ENCODE measurements at regions not wholly inside any gene's neighbourhood (a gene's known extent, or its start where the extent isn't known, plus 50 kb on each side); places are given as distances from the start of the nearest gene placed in this dataset.

- TF ChIP-seq NFIC (IDR thresholded peaks at IDR 0.05): no peak
- no peak for TF ChIP-seq ZBTB7A (IDR thresholded peaks at IDR 0.05; ENCODE audit: low read depth)
- TF ChIP-seq TCF12 (IDR thresholded peaks at IDR 0.05; ENCODE audit: low read depth): no peak
- no peak for TF ChIP-seq CEBPB (IDR thresholded peaks at IDR 0.05)
- no peak for TF ChIP-seq TEAD4 (IDR thresholded peaks at IDR 0.05)
- no peak for TF ChIP-seq TAF1 (IDR thresholded peaks at IDR 0.05; ENCODE audit: low read depth)
- TF ChIP-seq EGR1 (IDR thresholded peaks at IDR 0.05): no peak
- no peak for TF ChIP-seq RAD21 (IDR thresholded peaks at IDR 0.05; ENCODE audit: low read depth)
- TF ChIP-seq YY1 (IDR thresholded peaks at IDR 0.05; ENCODE audit: low read depth): no peak
- no peak for TF ChIP-seq FOXM1 (IDR thresholded peaks at IDR 0.05; ENCODE audit: borderline replicate concordance, low read depth)
- TF ChIP-seq USF1 (IDR thresholded peaks at IDR 0.05): no peak
- TF ChIP-seq CREB1 (IDR thresholded peaks at IDR 0.05; ENCODE audit: low read depth): no peak
- TF ChIP-seq REST (IDR thresholded peaks at IDR 0.05; ENCODE audit: low read depth): no peak
- no peak for TF ChIP-seq EP300 (IDR thresholded peaks at IDR 0.05; ENCODE audit: borderline replicate concordance)
- TF ChIP-seq MAX (IDR thresholded peaks at IDR 0.05): no peak
Observed at GRCh38 chr16:86229866-86230656, 280.3 kb upstream of the FOXF1 start.

- TF ChIP-seq EP300 (IDR thresholded peaks at IDR 0.05; ENCODE audit: borderline replicate concordance) (no peak), ZBTB7A (IDR thresholded peaks at IDR 0.05; ENCODE audit: low read depth) (no peak), EGR1 (IDR thresholded peaks at IDR 0.05) (no peak), USF1 (IDR thresholded peaks at IDR 0.05) (no peak), TAF1 (IDR thresholded peaks at IDR 0.05; ENCODE audit: low read depth) (no peak), NFIC (IDR thresholded peaks at IDR 0.05) (no peak)
Observed at GRCh38 chr16:86231321-86231995, 278.9 kb upstream of the FOXF1 start.

- no peak for TF ChIP-seq CEBPB (IDR thresholded peaks at IDR 0.05)
- no peak for TF ChIP-seq NFIC (IDR thresholded peaks at IDR 0.05)
- TF ChIP-seq YY1 (IDR thresholded peaks at IDR 0.05; ENCODE audit: low read depth): no peak
Observed at GRCh38 chr16:86231996-86232350, 278.4 kb upstream of the FOXF1 start.

GRCh38 chr16:86232496-86232895 lies 277.8 kb upstream of the FOXF1 start:
- TF ChIP-seq TAF1 (IDR thresholded peaks at IDR 0.05; ENCODE audit: low read depth) (no peak), REST (IDR thresholded peaks at IDR 0.05; ENCODE audit: low read depth) (no peak), TCF12 (IDR thresholded peaks at IDR 0.05; ENCODE audit: low read depth) (no peak), NFIC (IDR thresholded peaks at IDR 0.05) (no peak), YY1 (IDR thresholded peaks at IDR 0.05; ENCODE audit: low read depth) (no peak), TEAD4 (IDR thresholded peaks at IDR 0.05) (no peak), RAD21 (IDR thresholded peaks at IDR 0.05; ENCODE audit: low read depth) (no peak), FOXM1 (IDR thresholded peaks at IDR 0.05; ENCODE audit: borderline replicate concordance, low read depth) (no peak), EP300 (IDR thresholded peaks at IDR 0.05; ENCODE audit: borderline replicate concordance) (no peak), EGR1 (IDR thresholded peaks at IDR 0.05) (no peak)

DNA sequence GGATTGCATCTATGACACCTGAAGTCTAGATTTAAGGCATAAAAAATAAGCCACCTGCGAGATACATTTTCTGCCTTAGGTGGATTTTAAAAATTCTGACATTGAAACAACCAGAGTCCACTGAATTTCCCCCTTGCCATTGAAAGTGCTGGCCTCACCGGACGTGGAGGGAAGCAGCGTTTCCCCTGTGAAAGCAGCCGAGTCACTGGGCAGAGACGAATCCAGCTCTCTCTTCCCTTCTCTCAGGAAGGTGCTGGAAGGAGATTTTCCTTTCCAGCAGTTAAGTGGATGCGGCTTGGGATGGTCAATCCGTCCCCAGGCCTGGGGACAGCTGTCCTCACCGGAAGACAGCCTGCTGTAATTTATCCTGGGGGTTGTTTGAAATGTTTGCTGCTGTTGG lies 270.9 kb upstream of the FOXF1 start:
- no peak for TF ChIP-seq USF1 (IDR thresholded peaks at IDR 0.05)
- no peak for TF ChIP-seq RAD21 (IDR thresholded peaks at IDR 0.05; ENCODE audit: low read depth)
- no peak for TF ChIP-seq EP300 (IDR thresholded peaks at IDR 0.05; ENCODE audit: borderline replicate concordance)
- no peak for TF ChIP-seq TEAD4 (IDR thresholded peaks at IDR 0.05)
- no peak for TF ChIP-seq REST (IDR thresholded peaks at IDR 0.05; ENCODE audit: low read depth)
- no peak for TF ChIP-seq TCF12 (IDR thresholded peaks at IDR 0.05; ENCODE audit: low read depth)
- TF ChIP-seq NFIC (IDR thresholded peaks at IDR 0.05): no peak
- no peak for TF ChIP-seq MAX (IDR thresholded peaks at IDR 0.05)
- no peak for TF ChIP-seq FOXM1 (IDR thresholded peaks at IDR 0.05; ENCODE audit: borderline replicate concordance, low read depth)

Data from Ishikawa (cell line).